A549 (cell line): ENCODE measurements at regions not wholly inside any gene's neighbourhood (a gene's known extent, or its start where the extent isn't known, plus 50 kb on each side); places are given as distances from the start of the nearest gene placed in this dataset.

Experiments
- ATAC-seq, 2 experiments: fragments of 200-7000 bp in 1 of 2; fragments of >200 bp in 1 of 2; cut with Nextera tagmentation in 1 of 2; cut with Tn5 transposase in 1 of 2; 3 replicates each; pipeline versions ENCODE4 v1.8.0 to v1.9.1; 2018 to 2020; ENCODE audit warnings: mild to moderate bottlenecking in 1 of 2, moderate library complexity in 1 of 2
- CTCF ChIA-PET: fragments of 300-600 bp; sonication (Branson Sonifier 250); formaldehyde crosslinking; extraction: SDS; loops from one replicate; lab custom pipeline; 2021; ENCODE audit warnings: antibody characterized with exemption, inconsistent platforms; lab: Yijun Ruan, JAX
- POLR2A ChIA-PET: fragments of 350-600 bp; formaldehyde crosslinking; extraction: SDS; loops from one replicate; lab custom pipeline; 2021; ENCODE audit warnings: antibody characterized with exemption, inconsistent platforms; lab: Yijun Ruan, JAX
- DNase-seq, 2 experiments: peaks; one replicate each; pipeline versions ENCODE4 v3.0.0 to v3.0.0-alpha.2; 2011 to 2016; ENCODE audit warnings: low read depth in 1 of 2, low spot score in 1 of 2
- FAIRE-seq: peaks from 2 replicates; lab custom pipeline; 2011; peaks lifted over from hg19 to GRCh38; lab: Jason Lieb, UNC
- H3K27ac ChIP-seq, 2 experiments: fragments of >200 bp; sonication (Bioruptor Twin); formaldehyde crosslinking; 3 replicates each; pipeline ENCODE4 v1.5.1; 2016 to 2017
- H3K4me1 ChIP-seq: fragments of >200 bp; sonication (Bioruptor Twin); formaldehyde crosslinking; 3 replicates; pipeline ENCODE4 v1.6.1; 2016
- H3K4me2 ChIP-seq: fragments of >200 bp; sonication (Bioruptor Twin); formaldehyde crosslinking; 3 replicates; pipeline ENCODE4 v1.6.1; 2016
- H3K4me3 ChIP-seq: fragments of >200 bp; sonication (Bioruptor Twin); formaldehyde crosslinking; 3 replicates; pipeline ENCODE4 v1.5.1; 2016
- H3K9me3 ChIP-seq: fragments of >200 bp; sonication (Bioruptor Twin); formaldehyde crosslinking; 3 replicates; pipeline ENCODE4 v1.6.1; 2016
- BHLHE40 ChIP-seq: IDR thresholded peaks from 2 replicates; pipeline ENCODE4 v1.6.1; 2012; ENCODE audit warnings: low read depth, low read length, inconsistent platforms
- CBX2 ChIP-seq: fragments of 200-600 bp; sonication (generic); IDR thresholded peaks from 2 replicates; pipeline ENCODE4 v1.6.1; 2016; ENCODE audit warnings: low read depth, mild to moderate bottlenecking, borderline replicate concordance
- E2F6 ChIP-seq: IDR thresholded peaks from 2 replicates; pipeline ENCODE4 v1.6.1; 2012; ENCODE audit warnings: low read depth, borderline replicate concordance
- EHMT2 ChIP-seq: fragments of 200-600 bp; sonication (generic); IDR thresholded peaks from 2 replicates; pipeline ENCODE4 v1.6.1; 2016; ENCODE audit warnings: antibody characterized with exemption, low read depth, mild to moderate bottlenecking, moderate library complexity
- EP300 ChIP-seq, 2 experiments: fragments of >200 bp; sonication (Bioruptor Twin); formaldehyde crosslinking; IDR thresholded peaks; 2 replicates in 1 of 2; 3 replicates in 1 of 2; pipeline ENCODE4 v1.6.1; 2016 to 2017
- FOSL2 ChIP-seq, 2 experiments: fragments of 450-650 bp in 1 of 2; fragments of >200 bp in 1 of 2; sonication (Bioruptor Twin) in 1 of 2; formaldehyde crosslinking; IDR thresholded peaks; 2 replicates each; pipeline versions ENCODE4 v1.5.0 to v1.6.1; 2016 to 2020; ENCODE audit warnings: mild to moderate bottlenecking in 1 of 2, moderate library complexity in 1 of 2
- HOXB5 ChIP-seq: fragments of 250-450 bp; sonication (Bioruptor Pico); IDR thresholded peaks from 2 replicates; pipeline ENCODE4 v1.5.0; 2020; ENCODE audit warnings: mild to moderate bottlenecking, moderate library complexity
- KDM1A ChIP-seq: fragments of 200-600 bp; sonication (generic); IDR thresholded peaks from 2 replicates; pipeline ENCODE4 v1.6.1; 2016; ENCODE audit warnings: low read depth, mild to moderate bottlenecking
- KDM5A ChIP-seq: fragments of 200-600 bp; sonication (generic); IDR thresholded peaks from 2 replicates; pipeline ENCODE4 v1.6.1; 2016; ENCODE audit warnings: antibody characterized with exemption, mild to moderate bottlenecking
- MAFK ChIP-seq: fragments of 450-650 bp; IDR thresholded peaks from 2 replicates; pipeline ENCODE4 v1.6.1; 2014; ENCODE audit not compliant: partially characterized antibody
- MAX ChIP-seq: IDR thresholded peaks from 2 replicates; pipeline ENCODE4 v1.6.1; 2012
- MYC ChIP-seq: IDR thresholded peaks from 2 replicates; pipeline ENCODE4 v1.6.1; 2012; ENCODE audit warnings: mild to moderate bottlenecking, inconsistent platforms, low read length, improper control_type of control experiment, borderline replicate concordance
- NPAS2 ChIP-seq: fragments of 250-450 bp; sonication (Bioruptor Pico); IDR thresholded peaks from 2 replicates; pipeline ENCODE4 v1.8.0; 2022; ENCODE audit warnings: mild to moderate bottlenecking, moderate library complexity, borderline replicate concordance
- RARB ChIP-seq: fragments of 250-450 bp; sonication (Bioruptor Pico); IDR thresholded peaks from 2 replicates; pipeline ENCODE4 v1.8.0; 2021; ENCODE audit warnings: mild to moderate bottlenecking, moderate library complexity
- RFX5 ChIP-seq: fragments of 450-650 bp; IDR thresholded peaks from 2 replicates; pipeline ENCODE4 v1.7.1; 2014; ENCODE audit warnings: antibody characterized with exemption, mild to moderate bottlenecking, moderate library complexity
- SMC3 ChIP-seq: fragments of >200 bp; sonication (Bioruptor Twin); formaldehyde crosslinking; IDR thresholded peaks from 3 replicates; pipeline ENCODE4 v1.6.1; 2018; ENCODE audit warnings: inconsistent platforms
- TFCP2L1 ChIP-seq: fragments of 250-450 bp; sonication (Bioruptor Pico); IDR thresholded peaks from 2 replicates; pipeline ENCODE4 v1.5.0; 2021; ENCODE audit warnings: mild to moderate bottlenecking
- ZC3H11A ChIP-seq: fragments of 450-650 bp; IDR thresholded peaks from 2 replicates; pipeline ENCODE4 v1.6.1; 2014; ENCODE audit warnings: antibody characterized with exemption, mild to moderate bottlenecking
- ZFP36 ChIP-seq: fragments of 450-650 bp; IDR thresholded peaks from 2 replicates; pipeline ENCODE4 v1.6.1; 2014; ENCODE audit warnings: borderline replicate concordance; ENCODE audit not compliant: partially characterized antibody
- WGBS: methylation state at CpG from one replicate; pipeline ENCODE4 v1.1.6; 2017; ENCODE audit errors: missing lambda C conversion rate; 5-methylcytosine and 5-hydroxymethylcytosine counted together
- TF ChIP-seq, protein P1 (sequence below): fragments of 200-600 bp; sonication (generic); IDR thresholded peaks from 2 replicates; pipeline ENCODE4 v1.6.1; 2016; ENCODE audit warnings: antibody characterized with exemption, mild to moderate bottlenecking, moderate library complexity
- TF ChIP-seq, protein P2 (sequence below): fragments of 450-650 bp; IDR thresholded peaks from 2 replicates; pipeline ENCODE4 v1.6.1; 2014; ENCODE audit warnings: antibody characterized with exemption

DNA sequence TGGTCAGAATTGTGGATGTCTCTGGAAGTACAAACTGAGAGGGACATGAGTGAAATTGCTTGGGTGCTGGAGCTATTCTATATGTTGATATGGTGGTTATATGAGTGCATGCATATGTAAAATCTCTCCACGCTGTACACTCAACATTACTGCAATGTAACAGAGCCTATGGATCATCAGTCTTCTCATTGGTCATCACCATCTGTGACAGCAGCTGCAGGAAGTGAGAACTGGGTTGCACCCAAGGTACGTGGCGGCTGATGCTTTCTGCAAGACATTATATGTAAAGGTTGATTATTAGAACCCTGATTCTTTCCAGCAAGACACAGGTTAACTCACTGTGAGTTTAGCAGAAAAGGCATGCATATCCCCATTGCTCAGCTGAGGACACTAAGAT, 387.1 kb downstream of the OMA1 start:
- DNase-seq = no peak
- ATAC-seq = no peak
- ChIA-PET POLR2A (no interaction called here), CTCF (no interaction called here)
- no peak for TF ChIP-seq EHMT2
- TF ChIP-seq ZC3H11A = no peak
- TF ChIP-seq SMC3 = no peak
- TF ChIP-seq MAFK = no peak
- no peak for TF ChIP-seq FOSL2 (IDR thresholded peaks at IDR 0.05)
- no peak for TF ChIP-seq FOSL2 (CRISPR knock-in tag; IDR thresholded peaks at IDR 0.05)
- Histone ChIP-seq H3K4me3 (no peak overlapping the region), H3K9me3 (no peaks in the 10 kb centered on the region), H3K27ac (no peak overlapping the region), H3K4me2 (no peak overlapping the region), H3K4me1 (no peaks in the 10 kb centered on the region)
- no peak for FAIRE-seq
- WGBS = 3% methylated on average over 3 of the region's 3 CpGs

DNA sequence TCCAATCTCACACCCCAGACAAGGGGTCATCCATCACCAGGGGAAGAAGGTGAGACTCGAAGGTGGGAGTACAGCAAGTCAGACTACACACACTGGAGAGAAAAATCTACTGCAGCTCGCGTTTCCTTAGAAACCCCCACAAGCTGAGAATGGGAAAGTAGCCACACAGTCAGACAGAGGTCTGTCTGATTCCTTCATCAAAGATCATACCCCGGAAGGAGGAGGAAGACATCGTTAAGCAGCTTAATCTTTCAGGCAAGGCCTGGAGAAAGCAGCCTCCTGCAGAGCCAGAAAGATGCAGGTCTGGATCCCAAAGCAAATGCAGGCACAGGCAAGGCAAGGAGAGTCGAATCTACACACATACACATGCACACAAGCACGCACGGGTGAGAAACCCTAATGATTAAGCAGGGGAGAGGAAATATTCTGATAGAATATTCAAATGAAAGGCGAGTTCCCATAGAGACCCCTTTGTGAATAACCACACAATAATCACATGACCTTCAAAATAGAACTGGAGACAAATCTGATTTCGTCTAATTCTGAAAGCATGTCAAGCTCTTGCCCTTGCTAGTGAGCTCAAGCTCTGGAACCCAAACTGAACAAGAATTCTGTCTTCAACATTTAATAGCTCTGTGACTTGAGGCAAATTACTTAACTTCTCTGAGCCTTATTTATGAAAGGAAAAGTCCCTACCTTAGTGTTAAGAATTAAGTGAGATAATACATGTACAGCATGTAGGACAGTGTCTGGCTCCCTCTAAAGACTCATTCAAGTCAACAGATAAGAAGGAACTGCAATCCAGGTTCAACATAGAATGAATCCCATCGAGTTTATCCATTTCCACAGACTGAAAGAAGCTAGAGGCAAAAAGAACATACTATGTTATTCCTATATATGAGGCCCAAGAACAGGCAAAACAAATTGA, 387.8 kb downstream of the OMA1 start:
- 0% methylated on average over 11 of the region's 11 CpGs for WGBS
- H3K4me3 ChIP-seq = no peak overlapping the region
- H3K4me1 ChIP-seq = no peaks in the 10 kb centered on the region
- ATAC-seq = no peak
- no peaks in the 10 kb centered on the region for H3K9me3 ChIP-seq
- H3K27ac ChIP-seq = no peak overlapping the region
- TF ChIP-seq KDM5A (no peak), CBX2 (no peak), RFX5 (no peak), E2F6 (no peak), KDM1A (no peak), SMC3 (no peak), BHLHE40 (no peak), EP300 (IDR thresholded peaks at IDR 0.05) (no peak), TFCP2L1 (no peak), ZFP36 (no peak), RARB (CRISPR knock-in tag) (no peak), EHMT2 (no peak)
- TF ChIP-seq, protein P1, sequence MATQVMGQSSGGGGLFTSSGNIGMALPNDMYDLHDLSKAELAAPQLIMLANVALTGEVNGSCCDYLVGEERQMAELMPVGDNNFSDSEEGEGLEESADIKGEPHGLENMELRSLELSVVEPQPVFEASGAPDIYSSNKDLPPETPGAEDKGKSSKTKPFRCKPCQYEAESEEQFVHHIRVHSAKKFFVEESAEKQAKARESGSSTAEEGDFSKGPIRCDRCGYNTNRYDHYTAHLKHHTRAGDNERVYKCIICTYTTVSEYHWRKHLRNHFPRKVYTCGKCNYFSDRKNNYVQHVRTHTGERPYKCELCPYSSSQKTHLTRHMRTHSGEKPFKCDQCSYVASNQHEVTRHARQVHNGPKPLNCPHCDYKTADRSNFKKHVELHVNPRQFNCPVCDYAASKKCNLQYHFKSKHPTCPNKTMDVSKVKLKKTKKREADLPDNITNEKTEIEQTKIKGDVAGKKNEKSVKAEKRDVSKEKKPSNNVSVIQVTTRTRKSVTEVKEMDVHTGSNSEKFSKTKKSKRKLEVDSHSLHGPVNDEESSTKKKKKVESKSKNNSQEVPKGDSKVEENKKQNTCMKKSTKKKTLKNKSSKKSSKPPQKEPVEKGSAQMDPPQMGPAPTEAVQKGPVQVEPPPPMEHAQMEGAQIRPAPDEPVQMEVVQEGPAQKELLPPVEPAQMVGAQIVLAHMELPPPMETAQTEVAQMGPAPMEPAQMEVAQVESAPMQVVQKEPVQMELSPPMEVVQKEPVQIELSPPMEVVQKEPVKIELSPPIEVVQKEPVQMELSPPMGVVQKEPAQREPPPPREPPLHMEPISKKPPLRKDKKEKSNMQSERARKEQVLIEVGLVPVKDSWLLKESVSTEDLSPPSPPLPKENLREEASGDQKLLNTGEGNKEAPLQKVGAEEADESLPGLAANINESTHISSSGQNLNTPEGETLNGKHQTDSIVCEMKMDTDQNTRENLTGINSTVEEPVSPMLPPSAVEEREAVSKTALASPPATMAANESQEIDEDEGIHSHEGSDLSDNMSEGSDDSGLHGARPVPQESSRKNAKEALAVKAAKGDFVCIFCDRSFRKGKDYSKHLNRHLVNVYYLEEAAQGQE = no peak
- TF ChIP-seq, protein P2, sequence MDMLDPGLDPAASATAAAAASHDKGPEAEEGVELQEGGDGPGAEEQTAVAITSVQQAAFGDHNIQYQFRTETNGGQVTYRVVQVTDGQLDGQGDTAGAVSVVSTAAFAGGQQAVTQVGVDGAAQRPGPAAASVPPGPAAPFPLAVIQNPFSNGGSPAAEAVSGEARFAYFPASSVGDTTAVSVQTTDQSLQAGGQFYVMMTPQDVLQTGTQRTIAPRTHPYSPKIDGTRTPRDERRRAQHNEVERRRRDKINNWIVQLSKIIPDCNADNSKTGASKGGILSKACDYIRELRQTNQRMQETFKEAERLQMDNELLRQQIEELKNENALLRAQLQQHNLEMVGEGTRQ = no peak
- H3K4me2 ChIP-seq = no peak overlapping the region
- no peak for FAIRE-seq
- ChIA-PET POLR2A (no interaction called here), CTCF (interaction anchor here (1.5 kb wide), 1 partner anchor 18 kb away, joined by 4 read pairs; no protein-coding TSS in a partner anchor)
- no peak for DNase-seq

- Histone ChIP-seq H3K9me3 (no peaks in the 10 kb centered on the region), H3K4me2 (no peak overlapping the region), H3K27ac (no peak overlapping the region), H3K4me3 (no peak overlapping the region), H3K4me1 (no peaks in the 10 kb centered on the region)
- no peak for FAIRE-seq
- no peak for ATAC-seq
- ChIA-PET CTCF (interaction anchor here (1.5 kb wide), 1 partner anchor 19 kb away, joined by 4 read pairs; no protein-coding TSS in a partner anchor), POLR2A (no interaction called here)
- DNase-seq = no peak
- no peak for TF ChIP-seq HOXB5
- TF ChIP-seq SMC3 = no peak
- no peak for TF ChIP-seq E2F6
- no peak for TF ChIP-seq KDM1A
- TF ChIP-seq MAX = no peak
- TF ChIP-seq MYC = no peak
- no peak for TF ChIP-seq BHLHE40
- TF ChIP-seq, protein P1 = no peak
- no peak for TF ChIP-seq MAFK
- no peak for TF ChIP-seq NPAS2 (CRISPR knock-in tag)
Observed at GRCh38 chr1:58158016-58158415, 388.5 kb downstream of the OMA1 start.
